Uterus (tissue), 2 donors: ENCODE measurements at regions not wholly inside any gene's neighbourhood (a gene's known extent, or its start where the extent isn't known, plus 50 kb on each side); places are given as distances from the start of the nearest gene placed in this dataset.

Experiments
- CTCF ChIP-seq, 4 experiments: fragments of 200-600 bp in 2 of 4; fragments of 450-650 bp in 2 of 4; sonication (generic) in 2 of 4; IDR thresholded peaks; one replicate each; pipeline ENCODE4 v1.5.1; 2016 to 2019; ENCODE audit warnings: antibody characterized with exemption in 4 of 4, mild to moderate bottlenecking in 2 of 4, moderate library complexity in 1 of 4
- POLR2A ChIP-seq, 2 donors: fragments of 450-650 bp; IDR thresholded peaks; one replicate each; pipeline ENCODE4 v1.6.1; 2016; ENCODE audit warnings: antibody characterized with exemption in 2 of 2, mild to moderate bottlenecking in 1 of 2, moderate library complexity in 1 of 2

- TF ChIP-seq CTCF (IDR thresholded peaks at IDR 0.05) (no peak), POLR2A (IDR thresholded peaks at IDR 0.05) (no peak)
Measured at GRCh38 chr7:31261341-31261740, 79.2 kb downstream of the NEUROD6 start.
